Thyroid gland (tissue), 4 donors: ENCODE measurements at regions not wholly inside any gene's neighbourhood (a gene's known extent, or its start where the extent isn't known, plus 50 kb on each side); places are given as distances from the start of the nearest gene placed in this dataset.

Experiments
- DNase-seq, 2 donors: peaks; one replicate each; pipeline ENCODE4 v3.0.0-alpha.2; 2019
- H3K27ac ChIP-seq, 3 donors: fragments of 200-600 bp; sonication (generic); 1 replicate in 2 of 3; 2 replicates in 1 of 3; pipeline ENCODE4 v1.5.1; 2016 to 2019; ENCODE audit warnings: mild to moderate bottlenecking in 1 of 3, moderate library complexity in 1 of 3
- H3K27me3 ChIP-seq: fragments of 200-600 bp; sonication (generic); one replicate; pipeline ENCODE4 v1.5.1; 2019
- H3K36me3 ChIP-seq, 2 donors: fragments of 200-600 bp; sonication (generic); one replicate each; pipeline ENCODE4 v1.5.1; 2016 to 2019
- H3K4me1 ChIP-seq, 2 donors: fragments of 200-600 bp; sonication (generic); one replicate each; pipeline ENCODE4 v1.5.1; 2017 to 2019
- H3K4me3 ChIP-seq, 3 donors: fragments of 200-600 bp; sonication (generic); replicated peaks in 1 of 3; 1 replicate in 2 of 3; 2 replicates in 1 of 3; pipeline ENCODE4 v1.5.1; 2016; ENCODE audit warnings: mild to moderate bottlenecking in 1 of 3
- H3K9me3 ChIP-seq: fragments of 200-600 bp; sonication (generic); one replicate; pipeline ENCODE4 v1.5.1; 2017
- POLR2A ChIP-seq, 2 donors: fragments of 450-650 bp; IDR thresholded peaks; one replicate each; pipeline ENCODE4 v1.6.1; 2017; ENCODE audit warnings: antibody characterized with exemption in 2 of 2, mild to moderate bottlenecking in 2 of 2, moderate library complexity in 1 of 2
- WGBS, 2 donors: methylation state at CpG; one replicate each; pipeline ENCODE4 v1.1.5; 2017; 5-methylcytosine and 5-hydroxymethylcytosine counted together
- intact Hi-C: fragments of 100-400 bp; cut with DNase I; formaldehyde crosslinking; loops from one replicate; pipeline ENCODE4 v1.15.1; 2023
- TF ChIP-seq, protein P1 (sequence below), 6 experiments: fragments of 200-600 bp in 3 of 6; fragments of 450-650 bp in 3 of 6; sonication (generic) in 3 of 6; IDR thresholded peaks; one replicate each; pipeline ENCODE4 v1.5.1; 2016 to 2019; ENCODE audit warnings: antibody characterized with exemption in 6 of 6, mild to moderate bottlenecking in 2 of 6, inconsistent platforms in 1 of 6, moderate library complexity in 1 of 6

DNA sequence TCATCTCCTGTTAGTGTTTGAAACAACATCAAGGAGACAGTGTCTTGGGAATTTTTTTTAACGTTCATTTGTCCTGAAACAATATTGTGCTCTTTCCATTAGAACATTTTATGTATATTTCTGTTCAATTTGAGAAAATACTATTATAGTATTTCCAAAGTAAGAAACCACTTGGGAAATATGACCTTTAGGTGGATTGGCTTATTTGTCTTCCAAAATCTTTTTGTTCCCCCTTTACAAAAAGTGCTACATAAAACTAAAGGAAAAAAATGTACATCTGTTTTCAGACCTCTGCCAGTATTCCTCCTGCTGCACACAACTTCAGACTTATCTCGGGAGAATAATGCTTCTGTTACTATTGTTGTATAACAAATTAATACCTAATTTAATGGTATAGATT, 165.9 kb upstream of the AGTR1 start:
- Histone ChIP-seq H3K27ac (no peak overlapping the region), H3K36me3 (no peaks in the 10 kb centered on the region), H3K9me3 (no peaks in the 10 kb centered on the region), H3K27me3 (no peaks in the 10 kb centered on the region), H3K4me3 (no peak overlapping the region), H3K4me1 (no peaks in the 10 kb centered on the region)
- 86 to 91% methylated on average over 2 of the region's 2 CpGs for WGBS, 2 donors
- DNase-seq = no peak
- intact Hi-C loops = no loop called here
- no peak for TF ChIP-seq POLR2A (IDR thresholded peaks at IDR 0.05)

DNA sequence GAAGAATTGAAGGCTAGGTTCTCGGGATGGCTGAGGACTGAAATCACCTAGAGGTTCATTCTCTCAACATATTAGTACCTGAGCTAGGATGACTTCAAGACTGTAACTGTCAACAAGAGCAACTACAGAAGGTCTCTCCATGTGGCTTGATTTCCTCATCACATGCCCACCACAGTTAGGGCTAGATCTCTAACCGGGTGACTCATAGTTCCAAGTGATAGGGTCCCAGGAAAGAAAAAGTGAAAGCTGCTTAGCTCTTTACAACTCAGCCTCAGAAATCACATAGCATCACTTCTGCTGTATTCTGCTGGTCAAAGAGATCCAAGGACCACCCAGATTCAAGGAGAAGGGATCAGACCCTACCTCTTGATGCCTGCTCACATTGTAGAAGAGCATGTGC, 165.4 kb upstream of the AGTR1 start:
- intact Hi-C loops = no loop called here
- H3K4me3 ChIP-seq = no peak overlapping the region
- H3K4me1 ChIP-seq = no peaks in the 10 kb centered on the region
- H3K27me3 ChIP-seq = no peaks in the 10 kb centered on the region
- 83 to 87% methylated on average over 2 of the region's 2 CpGs for WGBS, 2 donors
- H3K9me3 ChIP-seq = no peaks in the 10 kb centered on the region
- no peak for DNase-seq
- H3K36me3 ChIP-seq = no peaks in the 10 kb centered on the region
- H3K27ac ChIP-seq = no peak overlapping the region
- TF ChIP-seq, protein P1, sequence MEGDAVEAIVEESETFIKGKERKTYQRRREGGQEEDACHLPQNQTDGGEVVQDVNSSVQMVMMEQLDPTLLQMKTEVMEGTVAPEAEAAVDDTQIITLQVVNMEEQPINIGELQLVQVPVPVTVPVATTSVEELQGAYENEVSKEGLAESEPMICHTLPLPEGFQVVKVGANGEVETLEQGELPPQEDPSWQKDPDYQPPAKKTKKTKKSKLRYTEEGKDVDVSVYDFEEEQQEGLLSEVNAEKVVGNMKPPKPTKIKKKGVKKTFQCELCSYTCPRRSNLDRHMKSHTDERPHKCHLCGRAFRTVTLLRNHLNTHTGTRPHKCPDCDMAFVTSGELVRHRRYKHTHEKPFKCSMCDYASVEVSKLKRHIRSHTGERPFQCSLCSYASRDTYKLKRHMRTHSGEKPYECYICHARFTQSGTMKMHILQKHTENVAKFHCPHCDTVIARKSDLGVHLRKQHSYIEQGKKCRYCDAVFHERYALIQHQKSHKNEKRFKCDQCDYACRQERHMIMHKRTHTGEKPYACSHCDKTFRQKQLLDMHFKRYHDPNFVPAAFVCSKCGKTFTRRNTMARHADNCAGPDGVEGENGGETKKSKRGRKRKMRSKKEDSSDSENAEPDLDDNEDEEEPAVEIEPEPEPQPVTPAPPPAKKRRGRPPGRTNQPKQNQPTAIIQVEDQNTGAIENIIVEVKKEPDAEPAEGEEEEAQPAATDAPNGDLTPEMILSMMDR (IDR thresholded peaks at IDR 0.05) = no peak

DNA sequence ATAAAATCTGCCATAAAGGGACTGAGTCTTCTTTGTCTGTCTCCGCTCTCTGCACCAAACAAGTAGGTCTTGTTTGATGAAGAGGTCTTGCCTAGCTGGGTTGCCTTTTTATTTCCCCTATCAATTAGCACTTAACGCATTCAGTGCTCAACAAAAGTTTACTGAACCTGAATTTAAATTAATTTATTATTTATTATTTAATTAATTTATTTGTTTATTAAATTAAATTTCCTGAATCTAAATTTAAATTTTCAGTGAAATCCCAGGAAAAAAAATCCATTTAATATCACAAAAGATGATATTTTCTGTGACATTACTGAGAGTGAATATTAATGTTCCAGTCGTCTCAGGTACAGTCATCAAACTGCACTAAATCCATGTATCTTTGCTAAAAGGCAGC, 164.9 kb upstream of the AGTR1 start:
- Histone ChIP-seq H3K27me3 (no peaks in the 10 kb centered on the region), H3K27ac (no peak overlapping the region), H3K4me3 (no peak overlapping the region), H3K9me3 (no peaks in the 10 kb centered on the region), H3K36me3 (no peaks in the 10 kb centered on the region), H3K4me1 (no peaks in the 10 kb centered on the region)
- no peak for DNase-seq
- 88 to 94% methylated on average over 3 of the region's 3 CpGs for WGBS, 2 donors
- TF ChIP-seq, protein P1 (IDR thresholded peaks at IDR 0.05) = no peak
- TF ChIP-seq POLR2A (IDR thresholded peaks at IDR 0.05) = no peak
- intact Hi-C loops = no loop called here

DNA sequence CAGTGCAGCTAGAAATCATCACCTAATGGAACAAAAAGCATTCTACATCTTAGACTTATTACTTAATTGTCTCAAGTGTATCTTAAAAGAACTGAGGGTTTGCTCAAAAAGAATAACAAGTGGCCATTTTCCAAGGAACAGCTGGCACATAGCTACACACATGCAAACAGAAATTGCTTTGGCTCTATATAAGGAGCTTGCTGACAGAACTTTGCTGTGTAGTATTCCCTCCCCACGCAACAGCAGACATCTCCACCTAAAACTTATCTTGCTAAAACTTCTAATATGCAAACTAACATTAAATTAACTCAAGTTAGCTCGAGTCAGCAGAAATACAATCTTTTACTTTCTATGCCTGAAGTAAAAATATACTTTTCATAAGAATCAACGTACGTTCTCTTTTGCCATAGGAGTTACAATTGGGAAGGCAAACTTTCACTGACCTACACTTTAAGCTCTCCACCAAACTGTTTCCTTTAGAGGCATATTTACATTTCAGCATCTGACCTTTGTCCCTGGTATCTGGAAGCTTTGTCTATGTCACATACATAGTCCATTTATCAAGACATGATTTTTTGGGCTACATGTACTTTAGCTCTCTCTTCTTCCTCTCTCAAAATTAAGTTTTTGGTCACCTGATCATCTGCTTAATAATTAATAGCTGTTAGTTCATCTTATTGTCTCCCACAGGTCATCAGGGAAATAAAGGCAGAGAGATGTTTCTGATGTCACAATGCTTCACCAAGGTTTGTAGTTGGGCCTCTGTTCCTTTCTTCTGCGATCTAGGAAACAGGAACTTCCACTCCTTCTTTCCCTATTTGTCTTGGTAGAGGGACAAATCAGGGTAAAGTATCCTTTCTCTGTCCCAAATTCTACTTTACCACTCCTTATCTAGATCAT, 163.4 kb upstream of the AGTR1 start:
- no peak overlapping the region for H3K27ac ChIP-seq
- WGBS, 2 donors = 80 to 85% methylated on average over 5 of the region's 5 CpGs
- no peaks in the 10 kb centered on the region for H3K27me3 ChIP-seq

DNA sequence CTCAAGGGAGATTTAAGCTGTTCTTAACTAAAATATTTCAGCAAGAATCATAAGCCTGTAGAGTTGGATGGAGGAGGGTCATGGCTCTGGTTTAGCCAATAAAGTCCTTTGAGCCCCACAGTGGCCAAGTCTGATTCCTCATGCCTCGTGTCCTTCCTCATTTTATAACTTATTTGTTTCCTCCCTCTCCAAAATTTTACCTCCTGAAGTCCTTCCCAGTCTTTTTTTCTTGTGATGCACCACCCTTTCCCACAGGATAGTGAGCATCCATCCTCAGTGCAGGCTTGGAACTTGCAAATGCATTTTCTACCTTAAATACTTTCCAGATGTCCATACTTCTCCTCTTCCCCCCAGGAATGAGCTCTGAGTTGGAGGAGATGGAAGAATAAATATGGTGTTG, 162.7 kb upstream of the AGTR1 start:
- DNase-seq = no peak
- Histone ChIP-seq H3K27ac (no peak overlapping the region), H3K27me3 (no peaks in the 10 kb centered on the region), H3K9me3 (no peaks in the 10 kb centered on the region), H3K4me3 (no peak overlapping the region), H3K36me3 (no peaks in the 10 kb centered on the region), H3K4me1 (no peaks in the 10 kb centered on the region)
- TF ChIP-seq POLR2A (IDR thresholded peaks at IDR 0.05) = no peak
- TF ChIP-seq, protein P1 (IDR thresholded peaks at IDR 0.05) = no peak
- intact Hi-C loops = no loop called here
- WGBS, 2 donors = 52 to 63% methylated on average over 1 of the region's 1 CpG

More for the DNA sequence above, 163.4 kb upstream of the AGTR1 start:
- no peak overlapping the region for H3K4me3 ChIP-seq
- no peaks in the 10 kb centered on the region for H3K36me3 ChIP-seq
- intact Hi-C loops = no loop called here
- TF ChIP-seq, protein P1 (IDR thresholded peaks at IDR 0.05) = no peak
- TF ChIP-seq POLR2A (IDR thresholded peaks at IDR 0.05) = no peak
- no peak for DNase-seq
- H3K9me3 ChIP-seq = no peaks in the 10 kb centered on the region
- no peaks in the 10 kb centered on the region for H3K4me1 ChIP-seq
